Upper lobe of left lung (tissue), 6 donors: ENCODE measurements at regions not wholly inside any gene's neighbourhood (a gene's known extent, or its start where the extent isn't known, plus 50 kb on each side); places are given as distances from the start of the nearest gene placed in this dataset.

ENCODE experiments used
- ATAC-seq, 2 donors: fragments of 200-7000 bp; cut with Tn5 transposase; one replicate each; pipeline ENCODE4 v1.9.1; 2022; ENCODE audit warnings: mild to moderate bottlenecking in 2 of 2, moderate library complexity in 2 of 2; ENCODE audit not compliant: low FRiP score in 2 of 2
- DNase-seq, 2 donors: peaks; one replicate each; pipeline ENCODE4 v3.0.0-alpha.2; 2019 to 2020
- H3K27ac ChIP-seq, 4 donors: fragments of 200-600 bp; sonication (generic); one replicate each; pipeline ENCODE4 v1.5.1; 2016 to 2019
- H3K27me3 ChIP-seq, 4 donors: fragments of 200-600 bp; sonication (generic); one replicate each; pipeline ENCODE4 v1.5.1; 2017 to 2019
- H3K36me3 ChIP-seq, 4 donors: fragments of 200-600 bp; sonication (generic); one replicate each; pipeline ENCODE4 v1.5.1; 2016 to 2019
- H3K4me1 ChIP-seq, 4 donors: fragments of 200-600 bp; sonication (generic); one replicate each; pipeline ENCODE4 v1.5.1; 2018 to 2019
- H3K4me3 ChIP-seq, 4 donors: fragments of 200-600 bp; sonication (generic); one replicate each; pipeline ENCODE4 v1.5.1; 2017 to 2019; ENCODE audit warnings: mild to moderate bottlenecking in 2 of 4, moderate library complexity in 1 of 4
- H3K9me3 ChIP-seq, 4 donors: fragments of 200-600 bp; sonication (generic); one replicate each; pipeline ENCODE4 v1.5.1; 2018 to 2019
- EP300 ChIP-seq, 4 donors: sonication (generic); formaldehyde crosslinking; IDR thresholded peaks; one replicate each; pipeline ENCODE4 v1.5.1; 2017; ENCODE audit warnings: antibody characterized with exemption in 4 of 4, control low read depth in 2 of 4
- POLR2A ChIP-seq, 4 donors: fragments of 450-650 bp; IDR thresholded peaks; one replicate each; pipeline ENCODE4 v1.5.1; 2016 to 2017; ENCODE audit warnings: antibody characterized with exemption in 4 of 4, mild to moderate bottlenecking in 2 of 4
- POLR2AphosphoS5 ChIP-seq, 2 donors: sonication (generic); formaldehyde crosslinking; IDR thresholded peaks; one replicate each; pipeline ENCODE4 v1.5.1; 2017; ENCODE audit warnings: antibody characterized with exemption in 2 of 2
- WGBS, 2 donors: methylation state at CpG; one replicate each; pipeline ENCODE4 v1.1.5; 2017 to 2018; 5-methylcytosine and 5-hydroxymethylcytosine counted together
- TF ChIP-seq, protein P1 (sequence below), 6 experiments: fragments of 450-650 bp in 4 of 6; fragments of 200-600 bp in 2 of 6; sonication (generic) in 2 of 6; IDR thresholded peaks; one replicate each; pipeline ENCODE4 v1.5.1; 2016 to 2019; ENCODE audit warnings: antibody characterized with exemption in 6 of 6
- donor health status: DM: no; HTN: no; CAD: no; lungs with moderate emphysema.
- donor health status: DM: no; HTN: yes; CAD: no; lungs with severe emphysema.

GRCh38 chr16:9503251-9503984 lies 412.0 kb downstream of the HAPSTR1 start:
- DNase-seq = no peak
- no peak for TF ChIP-seq EP300 (IDR thresholded peaks at IDR 0.05)
- TF ChIP-seq POLR2A (IDR thresholded peaks at IDR 0.05) = no peak
- TF ChIP-seq POLR2AphosphoS5 (IDR thresholded peaks at IDR 0.05) = no peak
- TF ChIP-seq, protein P1, sequence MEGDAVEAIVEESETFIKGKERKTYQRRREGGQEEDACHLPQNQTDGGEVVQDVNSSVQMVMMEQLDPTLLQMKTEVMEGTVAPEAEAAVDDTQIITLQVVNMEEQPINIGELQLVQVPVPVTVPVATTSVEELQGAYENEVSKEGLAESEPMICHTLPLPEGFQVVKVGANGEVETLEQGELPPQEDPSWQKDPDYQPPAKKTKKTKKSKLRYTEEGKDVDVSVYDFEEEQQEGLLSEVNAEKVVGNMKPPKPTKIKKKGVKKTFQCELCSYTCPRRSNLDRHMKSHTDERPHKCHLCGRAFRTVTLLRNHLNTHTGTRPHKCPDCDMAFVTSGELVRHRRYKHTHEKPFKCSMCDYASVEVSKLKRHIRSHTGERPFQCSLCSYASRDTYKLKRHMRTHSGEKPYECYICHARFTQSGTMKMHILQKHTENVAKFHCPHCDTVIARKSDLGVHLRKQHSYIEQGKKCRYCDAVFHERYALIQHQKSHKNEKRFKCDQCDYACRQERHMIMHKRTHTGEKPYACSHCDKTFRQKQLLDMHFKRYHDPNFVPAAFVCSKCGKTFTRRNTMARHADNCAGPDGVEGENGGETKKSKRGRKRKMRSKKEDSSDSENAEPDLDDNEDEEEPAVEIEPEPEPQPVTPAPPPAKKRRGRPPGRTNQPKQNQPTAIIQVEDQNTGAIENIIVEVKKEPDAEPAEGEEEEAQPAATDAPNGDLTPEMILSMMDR (IDR thresholded peaks at IDR 0.05) = no peak
- WGBS, 2 donors = 34 to 57% methylated on average over 3 of the region's 3 CpGs

GRCh38 chr16:9508328-9508936 lies 417.0 kb downstream of the HAPSTR1 start:
- no peak for TF ChIP-seq POLR2AphosphoS5 (IDR thresholded peaks at IDR 0.05)
- TF ChIP-seq, protein P1 (IDR thresholded peaks at IDR 0.05) = no peak
- no peak for TF ChIP-seq EP300 (IDR thresholded peaks at IDR 0.05)
- no peak for TF ChIP-seq POLR2A (IDR thresholded peaks at IDR 0.05)
- H3K9me3 ChIP-seq = peaks cover 0 to 4% (median 2%) of the 10 kb centered on the region in 4 donors
- 85 to 93% methylated on average over 6 of the region's 6 CpGs for WGBS, 2 donors
- H3K4me1 ChIP-seq = no peaks in the 10 kb centered on the region
- ATAC-seq (no peak), DNase-seq (no peak)
- H3K36me3 ChIP-seq = no peaks in the 10 kb centered on the region
- no peaks in the 10 kb centered on the region for H3K27me3 ChIP-seq
- H3K4me3 ChIP-seq = no peak overlapping the region
- H3K27ac ChIP-seq = no peak overlapping the region

More at GRCh38 chr16:9503251-9503984, 412.0 kb downstream of the HAPSTR1 start:
- no peak overlapping the region for H3K4me3 ChIP-seq
- no peaks in the 10 kb centered on the region for H3K36me3 ChIP-seq
- no peak for ATAC-seq
- H3K4me1 ChIP-seq = no peaks in the 10 kb centered on the region
- no peak overlapping the region for H3K27ac ChIP-seq
- no peaks in the 10 kb centered on the region for H3K27me3 ChIP-seq
- no peaks in the 10 kb centered on the region for H3K9me3 ChIP-seq

- ATAC-seq = no peak
- Histone ChIP-seq H3K9me3 (peaks cover 0 to 4% (median 2%) of the 10 kb centered on the region in 4 donors), H3K27me3 (no peaks in the 10 kb centered on the region), H3K27ac (no peak overlapping the region), H3K4me1 (no peaks in the 10 kb centered on the region), H3K4me3 (no peak overlapping the region), H3K36me3 (no peaks in the 10 kb centered on the region)
- TF ChIP-seq POLR2A (IDR thresholded peaks at IDR 0.05) = no peak
- no peak for TF ChIP-seq EP300 (IDR thresholded peaks at IDR 0.05)
- TF ChIP-seq, protein P1 (IDR thresholded peaks at IDR 0.05) = no peak
- no peak for TF ChIP-seq POLR2AphosphoS5 (IDR thresholded peaks at IDR 0.05)
- 62 to 69% methylated on average over 2 of the region's 2 CpGs for WGBS, 2 donors
- no peak for DNase-seq
Measured at GRCh38 chr16:9509663-9510062, 418.2 kb downstream of the HAPSTR1 start.

DNA sequence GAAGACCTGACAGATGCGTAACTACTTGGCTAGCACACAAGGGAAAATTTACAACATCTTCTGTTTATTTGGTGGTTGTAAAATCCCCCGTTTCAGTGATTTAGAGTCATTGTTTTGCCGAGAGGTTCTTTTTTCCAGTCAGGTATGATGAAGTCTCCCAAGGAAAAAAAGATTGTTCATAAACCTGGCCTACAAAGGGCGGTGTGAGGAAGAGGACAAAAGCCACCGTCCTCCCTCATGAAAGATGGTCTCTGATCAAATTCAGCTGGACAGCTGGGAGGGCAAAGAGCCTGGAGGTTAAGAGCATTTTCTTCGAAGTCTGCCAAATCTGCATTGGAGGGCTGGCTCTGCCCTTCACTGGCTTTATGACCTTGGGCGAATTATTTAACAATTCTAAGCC lies 419.9 kb downstream of the HAPSTR1 start:
- Histone ChIP-seq H3K27me3 (no peaks in the 10 kb centered on the region), H3K27ac (no peak overlapping the region), H3K4me3 (no peak overlapping the region), H3K4me1 (no peaks in the 10 kb centered on the region), H3K36me3 (no peaks in the 10 kb centered on the region), H3K9me3 (peaks cover 0 to 4% (median 2%) of the 10 kb centered on the region in 4 donors)
- no peak for TF ChIP-seq EP300 (IDR thresholded peaks at IDR 0.05)
- no peak for TF ChIP-seq POLR2AphosphoS5 (IDR thresholded peaks at IDR 0.05)
- no peak for TF ChIP-seq POLR2A (IDR thresholded peaks at IDR 0.05)
- TF ChIP-seq, protein P1 (IDR thresholded peaks at IDR 0.05) = no peak
- WGBS, 2 donors = 89 to 90% methylated on average over 7 of the region's 7 CpGs
- DNase-seq (no peak), ATAC-seq (no peak)
